ENCODE measurements at regions not wholly inside any gene's neighbourhood (a gene's known extent, or its start where the extent isn't known, plus 50 kb on each side); places are given as distances from the start of the nearest gene placed in this dataset.

DNA sequence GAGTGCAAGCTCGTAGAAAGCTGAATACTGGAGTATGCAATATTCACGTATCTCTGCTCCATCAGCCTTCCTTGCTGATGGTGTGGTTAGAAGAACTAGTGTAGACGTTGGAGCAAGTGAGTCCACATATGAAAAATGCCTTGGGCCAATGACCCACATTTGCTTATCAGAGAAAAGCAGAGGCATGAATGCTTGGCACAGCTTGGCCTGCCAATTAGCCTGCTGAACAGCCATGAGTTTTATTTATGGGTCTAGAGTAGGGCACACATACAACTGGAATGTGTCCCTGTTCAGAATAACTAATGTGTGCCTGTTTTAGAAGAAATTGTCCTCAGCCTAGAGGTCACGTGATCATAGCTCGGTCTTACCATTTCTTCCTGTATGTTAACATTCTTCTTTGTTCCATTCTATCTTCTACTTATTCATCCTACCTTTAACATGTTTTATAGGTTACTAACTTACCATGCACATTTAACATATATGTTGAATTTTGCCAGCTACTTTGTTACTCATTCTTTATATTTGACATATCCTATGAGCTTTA is 432.7 kb upstream of the AADAT start:
- no peak for TF ChIP-seq POLR2AphosphoS5 (IDR thresholded peaks at IDR 0.05)
- TF ChIP-seq, protein P1, sequence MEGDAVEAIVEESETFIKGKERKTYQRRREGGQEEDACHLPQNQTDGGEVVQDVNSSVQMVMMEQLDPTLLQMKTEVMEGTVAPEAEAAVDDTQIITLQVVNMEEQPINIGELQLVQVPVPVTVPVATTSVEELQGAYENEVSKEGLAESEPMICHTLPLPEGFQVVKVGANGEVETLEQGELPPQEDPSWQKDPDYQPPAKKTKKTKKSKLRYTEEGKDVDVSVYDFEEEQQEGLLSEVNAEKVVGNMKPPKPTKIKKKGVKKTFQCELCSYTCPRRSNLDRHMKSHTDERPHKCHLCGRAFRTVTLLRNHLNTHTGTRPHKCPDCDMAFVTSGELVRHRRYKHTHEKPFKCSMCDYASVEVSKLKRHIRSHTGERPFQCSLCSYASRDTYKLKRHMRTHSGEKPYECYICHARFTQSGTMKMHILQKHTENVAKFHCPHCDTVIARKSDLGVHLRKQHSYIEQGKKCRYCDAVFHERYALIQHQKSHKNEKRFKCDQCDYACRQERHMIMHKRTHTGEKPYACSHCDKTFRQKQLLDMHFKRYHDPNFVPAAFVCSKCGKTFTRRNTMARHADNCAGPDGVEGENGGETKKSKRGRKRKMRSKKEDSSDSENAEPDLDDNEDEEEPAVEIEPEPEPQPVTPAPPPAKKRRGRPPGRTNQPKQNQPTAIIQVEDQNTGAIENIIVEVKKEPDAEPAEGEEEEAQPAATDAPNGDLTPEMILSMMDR (IDR thresholded peaks at IDR 0.05): no peak

All from breast epithelium (tissue), 3 donors.